ENCODE measurements at regions not wholly inside any gene's neighbourhood (a gene's known extent, or its start where the extent isn't known, plus 50 kb on each side); places are given as distances from the start of the nearest gene placed in this dataset.

GRCh38 chr5:154110107-154110453 is 71.3 kb downstream of the MFAP3 start:
- Histone ChIP-seq H3K4me1 (no peaks in the 10 kb centered on the region), H3K27me3 (replicated peaks; ENCODE audit: control insufficient read depth, insufficient read depth, low read length) (no peaks in the 10 kb centered on the region), H3K4me3 (ENCODE audit: low read depth, low read length) (no peak overlapping the region), H3K9me3 (no peaks in the 10 kb centered on the region), H3K36me3 (ENCODE audit: control insufficient read depth, insufficient read depth, low read length) (no peaks in the 10 kb centered on the region)
- Mint-ChIP-seq H3K4me3 (ENCODE audit: unreplicated experiment) (no peak overlapping the region), H3K27me3 (ENCODE audit: insufficient read depth, unreplicated experiment) (peaks cover 34% of the 10 kb centered on the region), H3K36me3 (ENCODE audit: insufficient read depth, unreplicated experiment) (no peaks in the 10 kb centered on the region), H3K9me3 (ENCODE audit: unreplicated experiment) (no peaks in the 10 kb centered on the region), H3K4me1 (ENCODE audit: low read depth, unreplicated experiment) (no peaks in the 10 kb centered on the region), H3K27ac (ENCODE audit: unreplicated experiment) (no peak overlapping the region)
- CTCF ChIA-PET: no interaction called here
- no peak for DNase-seq
- intact Hi-C loops (cut with micrococcal nuclease; ENCODE audit: unreplicated experiment): no loop called here
- POLR2A ChIA-PET: no interaction called here
- TF ChIP-seq, protein P1, sequence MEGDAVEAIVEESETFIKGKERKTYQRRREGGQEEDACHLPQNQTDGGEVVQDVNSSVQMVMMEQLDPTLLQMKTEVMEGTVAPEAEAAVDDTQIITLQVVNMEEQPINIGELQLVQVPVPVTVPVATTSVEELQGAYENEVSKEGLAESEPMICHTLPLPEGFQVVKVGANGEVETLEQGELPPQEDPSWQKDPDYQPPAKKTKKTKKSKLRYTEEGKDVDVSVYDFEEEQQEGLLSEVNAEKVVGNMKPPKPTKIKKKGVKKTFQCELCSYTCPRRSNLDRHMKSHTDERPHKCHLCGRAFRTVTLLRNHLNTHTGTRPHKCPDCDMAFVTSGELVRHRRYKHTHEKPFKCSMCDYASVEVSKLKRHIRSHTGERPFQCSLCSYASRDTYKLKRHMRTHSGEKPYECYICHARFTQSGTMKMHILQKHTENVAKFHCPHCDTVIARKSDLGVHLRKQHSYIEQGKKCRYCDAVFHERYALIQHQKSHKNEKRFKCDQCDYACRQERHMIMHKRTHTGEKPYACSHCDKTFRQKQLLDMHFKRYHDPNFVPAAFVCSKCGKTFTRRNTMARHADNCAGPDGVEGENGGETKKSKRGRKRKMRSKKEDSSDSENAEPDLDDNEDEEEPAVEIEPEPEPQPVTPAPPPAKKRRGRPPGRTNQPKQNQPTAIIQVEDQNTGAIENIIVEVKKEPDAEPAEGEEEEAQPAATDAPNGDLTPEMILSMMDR (IDR thresholded peaks at IDR 0.05; ENCODE audit: insufficient read depth in 1 of 2, low read depth in 1 of 2, low read length in 1 of 2, severe bottlenecking in 1 of 2, unreplicated experiment in 1 of 2): no peak
- no TSS peak for BruUV-seq (replicated peaks)

DNA sequence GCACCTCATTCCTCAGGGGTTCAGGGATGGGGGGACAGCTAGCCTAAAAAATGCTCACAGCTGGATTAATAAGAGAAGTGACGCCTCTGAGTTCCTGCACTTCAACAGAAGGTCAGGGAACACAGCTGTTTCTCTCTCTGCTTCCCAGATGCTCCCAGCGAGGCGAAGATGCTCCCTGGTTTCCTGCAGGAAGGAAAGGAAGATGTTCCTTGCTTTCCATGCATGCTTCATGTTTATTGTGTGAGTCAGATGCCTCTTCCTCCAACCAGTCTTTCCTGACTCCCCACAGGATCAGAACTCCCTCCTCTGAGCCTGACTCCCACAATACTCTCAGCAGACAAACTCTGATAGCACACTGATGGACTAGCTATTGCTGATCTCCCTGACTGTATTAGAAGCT is 71.9 kb downstream of the MFAP3 start:
- Mint-ChIP-seq H3K36me3 (ENCODE audit: insufficient read depth, unreplicated experiment) (no peaks in the 10 kb centered on the region), H3K4me3 (ENCODE audit: unreplicated experiment) (no peak overlapping the region), H3K27ac (ENCODE audit: unreplicated experiment) (no peak overlapping the region), H3K4me1 (ENCODE audit: low read depth, unreplicated experiment) (no peaks in the 10 kb centered on the region), H3K27me3 (ENCODE audit: insufficient read depth, unreplicated experiment) (peaks cover 34% of the 10 kb centered on the region), H3K9me3 (ENCODE audit: unreplicated experiment) (no peaks in the 10 kb centered on the region)
- intact Hi-C loops (cut with micrococcal nuclease; ENCODE audit: unreplicated experiment): no loop called here
- TF ChIP-seq, protein P1 (IDR thresholded peaks at IDR 0.05; ENCODE audit: insufficient read depth in 1 of 2, low read depth in 1 of 2, low read length in 1 of 2, severe bottlenecking in 1 of 2, unreplicated experiment in 1 of 2): no peak
- Histone ChIP-seq H3K36me3 (ENCODE audit: control insufficient read depth, insufficient read depth, low read length) (no peaks in the 10 kb centered on the region), H3K4me1 (no peaks in the 10 kb centered on the region), H3K27me3 (replicated peaks; ENCODE audit: control insufficient read depth, insufficient read depth, low read length) (no peaks in the 10 kb centered on the region), H3K4me3 (ENCODE audit: low read depth, low read length) (no peak overlapping the region), H3K9me3 (no peaks in the 10 kb centered on the region)
- POLR2A ChIA-PET: no interaction called here
- DNase-seq: no peak
- CTCF ChIA-PET: no interaction called here
- no TSS peak for BruUV-seq (replicated peaks)

DNA sequence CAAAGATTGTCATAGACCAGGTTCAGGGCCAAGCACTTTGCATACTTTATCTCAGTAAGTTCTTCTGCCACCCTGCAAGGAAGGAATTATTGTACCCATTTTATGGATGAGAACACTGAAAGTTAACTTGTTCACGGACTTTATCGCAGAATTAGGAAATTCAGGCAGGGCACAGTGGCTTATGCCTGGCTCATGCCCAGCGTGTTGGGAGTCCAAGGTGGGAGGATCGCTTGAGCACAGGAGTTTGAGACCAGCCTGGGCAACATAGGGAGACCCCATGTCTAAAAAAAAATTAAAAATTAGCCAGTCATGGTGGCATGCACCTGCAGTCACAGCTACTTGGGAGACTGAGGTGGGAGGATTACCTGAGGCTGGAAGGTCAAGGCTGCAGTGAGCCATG is 72.4 kb downstream of the MFAP3 start:
- Histone ChIP-seq H3K4me3 (ENCODE audit: low read depth, low read length) (no peak overlapping the region), H3K36me3 (ENCODE audit: control insufficient read depth, insufficient read depth, low read length) (no peaks in the 10 kb centered on the region), H3K4me1 (no peaks in the 10 kb centered on the region), H3K9me3 (no peaks in the 10 kb centered on the region), H3K27me3 (replicated peaks; ENCODE audit: control insufficient read depth, insufficient read depth, low read length) (no peaks in the 10 kb centered on the region)
- Mint-ChIP-seq H3K36me3 (ENCODE audit: insufficient read depth, unreplicated experiment) (no peaks in the 10 kb centered on the region), H3K27me3 (ENCODE audit: insufficient read depth, unreplicated experiment) (peaks cover 34% of the 10 kb centered on the region), H3K4me3 (ENCODE audit: unreplicated experiment) (no peak overlapping the region), H3K9me3 (ENCODE audit: unreplicated experiment) (no peaks in the 10 kb centered on the region), H3K4me1 (ENCODE audit: low read depth, unreplicated experiment) (no peaks in the 10 kb centered on the region), H3K27ac (ENCODE audit: unreplicated experiment) (no peak overlapping the region)
- ChIA-PET POLR2A (no interaction called here), CTCF (interaction anchor here (0.6 kb wide), 1 partner anchor 611 kb away, joined by 3 read pairs; no protein-coding TSS in a partner anchor)
- DNase-seq: no peak
- TF ChIP-seq, protein P1 (IDR thresholded peaks at IDR 0.05; ENCODE audit: insufficient read depth in 1 of 2, low read depth in 1 of 2, low read length in 1 of 2, severe bottlenecking in 1 of 2, unreplicated experiment in 1 of 2): no peak
- intact Hi-C loops (cut with micrococcal nuclease; ENCODE audit: unreplicated experiment): no loop called here
- BruUV-seq (replicated peaks): no TSS peak

Data from Caco-2 (cell line).